Activated T-helper 1 cell treated with anti-CD3 and anti-CD28 coated beads, Interleukin-12 subunit alpha, Interleukin-12 subunit beta, Interleukin-2, Interleukin-4 antibody, amounts not matched to agents 30 ng/mL and 10 ng/mL and 1 ng/mL, durations not matched to agents 14 hours and 24 hours and 36 hours (primary cell): ENCODE measurements at regions not wholly inside any gene's neighbourhood (a gene's known extent, or its start where the extent isn't known, plus 50 kb on each side); places are given as distances from the start of the nearest gene placed in this dataset.
"Not testable (repeated sequence)": the region's sequence is repeated elsewhere in the genome, so short reads cannot be mapped to it uniquely, and the experiment has no call there.

Experiments used
- DNase-seq: peaks from one replicate; pipeline ENCODE4 v3.0.0; 2021; ENCODE audit warnings: low spot score
- H3K27ac Mint-ChIP-seq: one replicate; pipeline ENCODE4 v1.8.0; 2021; ENCODE audit warnings: mild to moderate bottlenecking, mixed read lengths
- H3K27me3 Mint-ChIP-seq: one replicate; pipeline ENCODE4 v1.8.0; 2022; ENCODE audit warnings: mild to moderate bottlenecking, moderate library complexity, mixed read lengths; ENCODE audit not compliant: insufficient read depth
- H3K36me3 Mint-ChIP-seq: one replicate; pipeline ENCODE4 v1.8.0; 2021; ENCODE audit warnings: low read depth, mixed read lengths
- H3K4me1 Mint-ChIP-seq: one replicate; pipeline ENCODE4 v1.8.0; 2021; ENCODE audit warnings: low read depth, mixed read lengths
- H3K4me3 Mint-ChIP-seq: one replicate; pipeline ENCODE4 v1.8.0; 2021; ENCODE audit warnings: mild to moderate bottlenecking, moderate library complexity, mixed read lengths
- H3K9me3 Mint-ChIP-seq: one replicate; pipeline ENCODE4 v1.8.0; 2021; ENCODE audit warnings: mixed read lengths
- intact Hi-C: fragments of 100-400 bp; cut with micrococcal nuclease; formaldehyde crosslinking; loops from one replicate; pipeline ENCODE4 v1.15.1; 2024

DNA sequence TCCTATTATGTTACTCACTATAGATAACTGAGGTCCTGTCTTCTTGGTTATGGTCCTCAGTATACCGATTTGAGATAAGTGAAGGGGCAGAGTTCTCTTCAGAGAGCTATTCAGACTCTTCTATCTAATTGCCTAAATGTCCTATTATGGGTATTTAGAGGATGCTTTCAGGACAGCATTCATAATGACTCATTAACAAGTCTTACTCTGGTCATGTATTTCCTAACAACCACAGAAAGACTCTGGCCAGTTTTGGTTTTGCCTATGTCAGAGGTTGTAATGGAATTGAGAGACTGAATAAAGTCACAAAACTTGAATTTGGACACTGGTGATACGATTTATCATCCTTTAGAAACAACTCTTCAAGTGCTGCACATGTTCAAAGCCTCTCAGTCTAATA is 1233.0 kb downstream of the JRKL start:
- Mint-ChIP-seq H3K9me3 (peaks cover 9% of the 10 kb centered on the region), H3K4me3 (no peak overlapping the region), H3K27ac (no peak overlapping the region), H3K4me1 (no peaks in the 10 kb centered on the region), H3K27me3 (no peaks in the 10 kb centered on the region), H3K36me3 (no peaks in the 10 kb centered on the region)
- intact Hi-C loops = no loop called here
- DNase-seq = no peak

DNA sequence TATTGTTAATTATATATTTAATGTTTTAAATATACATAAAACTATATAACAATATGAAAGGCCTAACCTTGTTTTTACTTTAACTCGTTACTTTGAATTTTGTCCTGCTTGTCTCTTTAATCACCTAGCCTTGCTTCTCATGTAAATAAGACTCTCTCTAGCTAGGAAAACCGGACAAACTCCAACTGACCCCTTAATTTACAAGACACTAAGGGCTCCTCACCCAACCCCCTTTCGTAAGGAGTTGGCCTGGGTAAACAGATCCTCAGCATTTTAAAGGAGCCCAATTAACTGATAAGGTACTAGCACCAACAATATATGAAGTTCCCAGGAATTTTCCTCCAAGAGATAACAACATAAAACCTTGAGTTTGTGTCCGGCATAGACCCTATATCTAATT is 1246.9 kb downstream of the JRKL start:
- intact Hi-C loops, H3K36me3 Mint-ChIP-seq: not testable (repeated sequence)
- peaks cover 31% of the 10 kb centered on the region for H3K9me3 Mint-ChIP-seq

DNA sequence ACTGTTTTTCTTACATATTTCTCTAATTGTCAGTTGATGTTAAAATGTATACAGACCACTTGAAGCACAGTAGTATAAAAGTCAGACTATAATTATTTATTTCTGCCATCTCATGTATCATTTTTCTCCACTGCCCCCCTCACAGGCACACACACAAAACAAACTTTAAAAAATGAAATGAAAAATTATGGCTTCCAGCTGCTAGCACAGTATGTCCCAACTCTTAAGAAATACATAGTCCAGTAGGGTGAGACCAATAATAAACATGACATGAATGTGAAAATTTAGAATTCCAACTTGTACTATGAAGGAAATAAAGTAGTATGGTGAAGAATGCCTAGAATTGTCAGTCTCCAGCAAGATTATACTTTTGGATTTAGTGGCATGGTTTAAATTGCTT is 1247.9 kb downstream of the JRKL start:
- Mint-ChIP-seq H3K4me1 (no peaks in the 10 kb centered on the region), H3K27me3 (no peaks in the 10 kb centered on the region), H3K9me3 (peaks cover 31% of the 10 kb centered on the region), H3K36me3 (no peaks in the 10 kb centered on the region), H3K4me3 (no peak overlapping the region), H3K27ac (no peak overlapping the region)
- DNase-seq = no peak
- intact Hi-C loops = no loop called here

More for the DNA sequence above, 1246.9 kb downstream of the JRKL start:
- H3K27me3 Mint-ChIP-seq, H3K27ac Mint-ChIP-seq, H3K4me1 Mint-ChIP-seq, H3K4me3 Mint-ChIP-seq, DNase-seq: not testable (repeated sequence)

DNA sequence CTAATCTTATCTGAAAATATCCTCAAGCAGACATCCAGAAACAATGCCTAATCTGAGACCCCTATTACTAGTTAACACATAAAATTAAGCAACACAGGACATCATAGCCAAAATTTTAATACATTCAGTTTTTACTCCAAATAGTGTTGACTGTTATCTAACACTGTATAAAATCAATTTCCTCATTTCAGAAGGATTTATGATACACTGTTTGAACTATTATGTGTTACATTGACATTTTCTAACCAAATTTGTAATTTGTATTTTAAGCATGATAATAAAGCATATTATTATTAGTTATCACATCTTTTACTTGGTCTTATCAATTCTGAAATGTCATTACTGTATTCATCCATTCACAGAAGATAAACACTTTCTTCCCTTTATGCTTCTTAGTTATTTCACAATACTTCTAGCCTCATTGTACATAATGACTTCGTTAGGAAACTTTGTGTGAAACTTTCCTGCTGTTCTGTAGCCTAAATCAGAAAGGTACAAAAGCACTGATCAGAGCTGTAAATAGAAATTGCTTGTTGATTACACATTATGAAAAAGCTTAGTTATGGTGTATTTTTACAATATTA is 1248.9 kb downstream of the JRKL start:
- no peak overlapping the region for H3K4me3 Mint-ChIP-seq
- no peaks in the 10 kb centered on the region for H3K36me3 Mint-ChIP-seq

DNA sequence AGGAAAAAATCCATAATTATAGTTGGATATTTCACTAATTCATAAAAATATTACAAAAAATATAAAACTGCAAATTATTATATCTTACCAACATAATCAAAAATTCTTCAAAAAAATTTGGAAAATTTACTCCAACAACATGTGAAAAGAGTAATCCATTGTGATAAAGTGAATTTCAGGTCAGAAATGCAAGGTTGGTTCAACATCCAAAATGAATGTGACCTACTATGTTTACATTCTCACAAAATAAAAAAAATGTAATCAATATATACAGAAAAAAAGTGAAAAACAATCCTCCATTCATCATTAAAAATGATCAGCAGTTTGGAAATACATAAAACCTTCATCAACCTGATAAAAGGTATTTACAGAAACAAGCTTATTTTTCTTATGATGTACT is 1252.2 kb downstream of the JRKL start:
- H3K4me3 Mint-ChIP-seq = no peak overlapping the region

More for the DNA sequence above, 1248.9 kb downstream of the JRKL start:
- intact Hi-C loops = no loop called here
- no peaks in the 10 kb centered on the region for H3K27me3 Mint-ChIP-seq
- H3K4me1 Mint-ChIP-seq = no peaks in the 10 kb centered on the region
- peaks cover 28% of the 10 kb centered on the region for H3K9me3 Mint-ChIP-seq
- DNase-seq = no peak
- no peak overlapping the region for H3K27ac Mint-ChIP-seq

DNA sequence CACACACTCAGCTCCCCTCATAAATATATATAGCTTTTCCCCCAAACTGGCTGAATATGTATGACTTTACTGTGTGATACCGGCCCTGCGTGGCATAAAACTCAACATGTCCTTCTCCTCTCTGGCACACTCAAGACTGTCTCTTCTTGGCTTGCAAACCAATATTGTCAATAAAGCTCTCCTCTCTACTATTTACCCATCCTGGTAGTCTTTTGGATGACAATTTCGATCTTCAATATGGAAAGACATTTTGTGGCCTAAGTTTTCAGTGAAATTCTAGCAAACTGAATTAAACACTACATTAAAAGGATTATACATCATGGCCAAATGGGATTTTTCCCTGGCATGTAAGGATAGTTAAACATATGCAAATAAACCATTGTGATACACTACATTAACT is 1255.9 kb downstream of the JRKL start:
- Mint-ChIP-seq H3K36me3 (no peaks in the 10 kb centered on the region), H3K27me3 (no peaks in the 10 kb centered on the region), H3K4me3 (no peak overlapping the region), H3K4me1 (no peaks in the 10 kb centered on the region), H3K9me3 (peaks cover 19% of the 10 kb centered on the region), H3K27ac (no peak overlapping the region)
- DNase-seq = no peak
- intact Hi-C loops = no loop called here

More for the DNA sequence above, 1252.2 kb downstream of the JRKL start:
- Mint-ChIP-seq H3K4me1 (no peaks in the 10 kb centered on the region), H3K27ac (no peak overlapping the region), H3K27me3 (no peaks in the 10 kb centered on the region), H3K9me3 (peaks cover 13% of the 10 kb centered on the region), H3K36me3 (no peaks in the 10 kb centered on the region)
- no peak for DNase-seq
- intact Hi-C loops = no loop called here

DNA sequence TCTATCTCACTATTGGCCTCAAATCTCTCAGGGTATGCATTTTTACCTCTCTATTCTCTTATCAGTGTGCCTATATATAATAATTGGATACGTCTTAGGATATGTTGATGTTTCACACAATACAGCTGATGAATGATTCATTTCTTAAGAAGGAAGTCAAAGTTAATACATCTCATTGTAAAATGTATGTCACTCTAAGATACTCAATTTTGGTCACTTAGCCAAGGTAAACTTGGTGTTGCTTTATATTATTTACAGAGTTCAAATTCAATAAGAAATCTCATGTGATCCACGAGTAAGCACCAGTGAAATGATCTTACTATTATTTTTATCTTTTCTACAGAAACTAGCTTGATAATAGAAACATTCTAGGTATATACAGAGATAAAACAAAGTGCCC is 1266.5 kb downstream of the JRKL start:
- Mint-ChIP-seq H3K4me3 (no peak overlapping the region), H3K27me3 (no peaks in the 10 kb centered on the region), H3K9me3 (no peaks in the 10 kb centered on the region), H3K27ac (no peak overlapping the region), H3K4me1 (no peaks in the 10 kb centered on the region), H3K36me3 (no peaks in the 10 kb centered on the region)
- intact Hi-C loops = no loop called here
- DNase-seq = no peak

DNA sequence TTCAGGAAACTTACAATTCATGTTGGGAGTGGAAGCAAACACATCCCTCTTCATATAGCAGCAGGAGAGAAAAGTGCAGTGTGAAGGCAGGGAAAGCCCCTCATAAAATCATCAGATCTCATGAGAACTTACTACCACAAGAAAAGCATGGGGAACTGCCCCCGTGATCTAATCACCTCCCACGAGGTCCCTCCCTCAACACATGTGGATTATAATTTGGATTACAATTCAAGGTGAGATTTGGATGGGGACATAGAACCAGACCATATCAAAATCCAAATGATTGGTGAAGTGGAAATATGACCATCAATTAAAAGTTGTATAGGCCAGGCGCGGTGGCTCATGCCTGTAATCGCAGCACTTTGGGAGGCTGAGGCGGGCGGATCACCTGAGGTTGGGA is 1268.0 kb downstream of the JRKL start:
- intact Hi-C loops = no loop called here
- Mint-ChIP-seq H3K4me3 (no peak overlapping the region), H3K4me1 (no peaks in the 10 kb centered on the region), H3K27ac (no peak overlapping the region), H3K27me3 (no peaks in the 10 kb centered on the region), H3K36me3 (no peaks in the 10 kb centered on the region), H3K9me3 (no peaks in the 10 kb centered on the region)
- no peak for DNase-seq

DNA sequence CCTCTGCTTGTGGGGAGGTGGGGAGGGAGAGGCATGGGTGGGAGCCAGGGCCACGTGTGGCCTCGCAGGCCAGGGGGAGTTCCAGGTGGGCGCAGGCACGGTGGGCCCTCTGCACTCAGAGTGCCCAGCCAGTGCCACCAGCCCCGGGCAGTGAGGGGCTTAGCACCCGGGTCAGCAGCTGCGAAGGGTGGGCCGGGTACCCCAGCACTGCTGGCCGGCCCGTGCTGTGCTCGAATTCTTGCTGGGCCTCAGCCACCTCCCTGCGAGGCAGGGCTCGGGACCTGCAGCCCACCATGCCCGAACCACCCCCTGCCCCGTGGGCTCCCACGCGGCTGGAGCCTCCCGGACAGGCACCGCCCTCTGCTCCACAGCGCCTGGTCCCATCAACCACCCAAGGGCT is 1277.2 kb downstream of the JRKL start:
- peaks cover 13% of the 10 kb centered on the region for H3K9me3 Mint-ChIP-seq
- no peak overlapping the region for H3K4me3 Mint-ChIP-seq
- H3K36me3 Mint-ChIP-seq = no peaks in the 10 kb centered on the region
- intact Hi-C loops = no loop called here
- no peaks in the 10 kb centered on the region for H3K4me1 Mint-ChIP-seq
- no peaks in the 10 kb centered on the region for H3K27me3 Mint-ChIP-seq
- H3K27ac Mint-ChIP-seq = no peak overlapping the region
- no peak for DNase-seq

DNA sequence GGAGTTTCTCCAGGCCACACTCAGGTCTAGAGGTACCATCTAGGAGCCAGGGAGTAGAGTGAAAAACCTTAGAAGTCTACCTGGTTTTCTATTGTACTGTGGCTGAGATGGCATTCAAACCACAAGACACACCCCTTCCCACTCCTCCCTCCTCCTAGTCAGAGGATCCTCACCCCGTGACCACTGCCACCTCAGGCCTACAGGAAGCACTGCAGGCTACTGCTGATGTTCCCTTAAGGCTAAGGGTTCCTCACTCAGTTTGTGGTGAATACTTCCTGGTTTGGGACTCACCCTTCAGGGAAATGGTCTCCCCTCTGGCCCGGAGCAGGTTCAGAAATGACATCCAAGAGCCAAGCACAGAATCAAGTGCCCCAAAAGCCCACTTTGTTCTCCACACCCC is 1293.9 kb downstream of the JRKL start:
- H3K9me3 Mint-ChIP-seq = peaks cover 11% of the 10 kb centered on the region
- no peak for DNase-seq
- no peak overlapping the region for H3K27ac Mint-ChIP-seq
- no peak overlapping the region for H3K4me3 Mint-ChIP-seq
- intact Hi-C loops = no loop called here
- H3K27me3 Mint-ChIP-seq = no peaks in the 10 kb centered on the region
- H3K4me1 Mint-ChIP-seq = no peaks in the 10 kb centered on the region
- H3K36me3 Mint-ChIP-seq = no peaks in the 10 kb centered on the region

DNA sequence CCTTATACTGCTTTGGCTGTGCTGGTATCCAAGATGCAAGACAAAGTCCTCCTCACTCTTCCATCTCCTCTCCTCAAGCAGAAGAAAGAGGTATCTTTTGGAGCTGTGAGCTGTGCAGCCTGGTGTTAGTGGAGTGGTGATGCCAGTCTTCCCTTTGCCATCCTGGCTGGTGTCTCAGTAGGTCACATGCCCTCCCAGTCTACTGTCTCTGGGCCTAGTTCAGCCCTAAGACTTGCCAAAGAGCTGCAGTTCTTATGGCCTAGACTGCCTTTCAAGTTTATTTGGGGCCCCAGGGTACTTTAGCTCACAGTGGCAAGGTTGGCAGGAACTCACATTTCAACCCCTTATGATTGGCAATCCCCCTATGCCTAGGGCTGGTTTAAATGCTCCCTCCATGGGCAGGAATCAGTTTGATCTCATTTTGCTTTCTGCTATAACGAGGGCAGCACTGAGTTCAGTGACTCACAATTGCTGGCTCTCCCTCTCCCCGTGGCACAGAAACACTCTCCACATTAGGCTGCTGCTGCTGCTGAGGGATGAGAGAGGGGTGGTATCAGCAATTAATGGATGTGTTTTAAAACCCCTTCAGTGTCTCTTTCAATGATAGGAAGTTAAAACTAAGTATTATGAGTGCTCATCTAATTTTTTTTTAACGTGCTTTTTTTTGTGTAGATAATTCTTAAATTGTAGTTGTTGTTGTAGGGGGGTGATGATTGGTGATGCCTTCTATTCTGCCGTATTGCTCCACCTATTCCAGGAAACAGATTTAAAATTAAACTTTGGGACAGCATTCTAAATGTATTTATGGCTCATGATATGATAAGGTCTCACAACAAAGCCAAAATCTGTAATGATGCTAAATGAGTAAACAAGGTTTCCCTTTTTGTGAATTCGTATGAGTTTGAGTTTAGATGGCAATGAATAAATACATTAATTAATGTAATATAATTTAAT is 1295.0 kb downstream of the JRKL start:
- H3K9me3 Mint-ChIP-seq = peaks cover 11% of the 10 kb centered on the region
- no peak overlapping the region for H3K27ac Mint-ChIP-seq
- H3K4me3 Mint-ChIP-seq = no peak overlapping the region
- no peaks in the 10 kb centered on the region for H3K27me3 Mint-ChIP-seq
- H3K4me1 Mint-ChIP-seq = no peaks in the 10 kb centered on the region
- DNase-seq = no peak
- intact Hi-C loops = no loop called here
- no peaks in the 10 kb centered on the region for H3K36me3 Mint-ChIP-seq

DNA sequence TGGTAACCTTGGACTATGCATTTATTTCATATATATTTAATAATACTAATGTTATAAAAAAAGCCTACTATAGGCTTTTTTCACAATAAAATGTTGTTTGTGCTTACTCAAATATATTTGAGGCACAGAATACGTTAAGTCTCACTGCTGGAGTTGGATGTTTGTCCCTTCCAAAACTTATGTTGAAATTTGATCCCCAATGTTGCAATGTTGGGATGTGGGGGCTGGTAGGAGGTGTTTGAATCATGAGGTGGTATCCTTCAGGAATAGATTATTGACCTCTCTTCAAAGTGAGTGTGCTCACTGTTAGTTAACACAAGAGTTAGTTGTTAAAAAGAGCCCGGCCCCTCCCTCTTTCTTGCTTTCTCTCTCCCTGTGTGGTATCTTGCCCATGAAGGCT is 1295.9 kb downstream of the JRKL start:
- Mint-ChIP-seq H3K36me3 (no peaks in the 10 kb centered on the region), H3K9me3 (peaks cover 5% of the 10 kb centered on the region), H3K27me3 (no peaks in the 10 kb centered on the region), H3K4me3 (no peak overlapping the region), H3K4me1 (no peaks in the 10 kb centered on the region), H3K27ac (no peak overlapping the region)
- DNase-seq = no peak
- intact Hi-C loops = no loop called here

DNA sequence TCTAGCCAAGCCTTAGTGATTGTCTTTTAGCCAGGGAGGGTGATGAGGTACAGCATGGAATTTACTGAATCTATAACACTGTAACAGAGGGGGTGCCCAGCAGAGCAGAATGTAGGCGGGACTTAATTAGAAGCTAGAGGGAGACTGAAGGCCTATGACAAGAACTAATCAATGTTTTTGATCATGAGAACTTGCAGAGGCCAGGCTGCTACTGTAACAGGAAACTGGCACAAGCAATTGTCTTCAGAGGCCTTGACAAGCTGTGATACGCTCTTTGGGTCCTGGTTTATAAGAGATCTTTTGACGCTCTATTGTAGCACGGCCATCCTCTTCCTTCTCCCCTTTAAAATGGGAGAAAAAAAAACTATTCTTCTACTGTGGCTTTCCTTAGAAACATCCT is 1297.3 kb downstream of the JRKL start:
- Mint-ChIP-seq H3K4me3 (no peak overlapping the region), H3K4me1 (no peaks in the 10 kb centered on the region), H3K9me3 (peaks cover 5% of the 10 kb centered on the region), H3K36me3 (no peaks in the 10 kb centered on the region), H3K27ac (no peak overlapping the region), H3K27me3 (no peaks in the 10 kb centered on the region)
- no peak for DNase-seq
- intact Hi-C loops = no loop called here
